Esophagus squamous epithelium (tissue), 4 donors: ENCODE measurements at regions not wholly inside any gene's neighbourhood (a gene's known extent, or its start where the extent isn't known, plus 50 kb on each side); places are given as distances from the start of the nearest gene placed in this dataset.

Experiments used
- POLR2A ChIP-seq, 4 donors: fragments of 450-650 bp; IDR thresholded peaks; one replicate each; pipeline ENCODE4 v1.6.1; 2017; ENCODE audit warnings: antibody characterized with exemption in 4 of 4, mild to moderate bottlenecking in 4 of 4, moderate library complexity in 3 of 4
- TF ChIP-seq, protein P1 (sequence below), 6 experiments: fragments of 450-650 bp in 4 of 6; fragments of 200-600 bp in 2 of 6; sonication (generic) in 2 of 6; IDR thresholded peaks; one replicate each; pipeline ENCODE4 v1.5.1; 2016 to 2019; ENCODE audit warnings: antibody characterized with exemption in 6 of 6, mild to moderate bottlenecking in 4 of 6, moderate library complexity in 4 of 6

DNA sequence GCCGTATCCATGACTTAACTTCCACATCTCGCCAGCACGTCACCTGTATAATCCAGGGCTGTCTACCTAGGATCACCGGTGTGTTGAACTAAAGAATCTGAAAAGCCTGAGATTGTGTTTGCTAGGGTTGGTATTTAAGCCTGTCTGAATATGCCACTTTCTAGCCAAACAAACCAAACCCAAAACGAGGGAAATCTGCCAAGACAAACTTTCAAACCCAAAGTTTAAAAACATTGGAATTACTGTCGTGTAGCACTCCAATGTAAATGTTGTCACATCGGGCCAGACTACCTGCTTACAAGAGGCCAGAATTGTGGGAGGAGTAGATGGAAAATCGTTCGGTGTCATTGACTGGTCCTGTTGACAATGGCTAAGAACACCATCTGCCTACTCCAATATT, 747.8 kb downstream of the EFNB2 start:
- no peak for TF ChIP-seq POLR2A (IDR thresholded peaks at IDR 0.05)
- TF ChIP-seq, protein P1, sequence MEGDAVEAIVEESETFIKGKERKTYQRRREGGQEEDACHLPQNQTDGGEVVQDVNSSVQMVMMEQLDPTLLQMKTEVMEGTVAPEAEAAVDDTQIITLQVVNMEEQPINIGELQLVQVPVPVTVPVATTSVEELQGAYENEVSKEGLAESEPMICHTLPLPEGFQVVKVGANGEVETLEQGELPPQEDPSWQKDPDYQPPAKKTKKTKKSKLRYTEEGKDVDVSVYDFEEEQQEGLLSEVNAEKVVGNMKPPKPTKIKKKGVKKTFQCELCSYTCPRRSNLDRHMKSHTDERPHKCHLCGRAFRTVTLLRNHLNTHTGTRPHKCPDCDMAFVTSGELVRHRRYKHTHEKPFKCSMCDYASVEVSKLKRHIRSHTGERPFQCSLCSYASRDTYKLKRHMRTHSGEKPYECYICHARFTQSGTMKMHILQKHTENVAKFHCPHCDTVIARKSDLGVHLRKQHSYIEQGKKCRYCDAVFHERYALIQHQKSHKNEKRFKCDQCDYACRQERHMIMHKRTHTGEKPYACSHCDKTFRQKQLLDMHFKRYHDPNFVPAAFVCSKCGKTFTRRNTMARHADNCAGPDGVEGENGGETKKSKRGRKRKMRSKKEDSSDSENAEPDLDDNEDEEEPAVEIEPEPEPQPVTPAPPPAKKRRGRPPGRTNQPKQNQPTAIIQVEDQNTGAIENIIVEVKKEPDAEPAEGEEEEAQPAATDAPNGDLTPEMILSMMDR (IDR thresholded peaks at IDR 0.05), result no peak
